ENCODE measurements at regions not wholly inside any gene's neighbourhood (a gene's known extent, or its start where the extent isn't known, plus 50 kb on each side); places are given as distances from the start of the nearest gene placed in this dataset.

GRCh38 chr12:67428431-67428830 lies 159.3 kb downstream of the CAND1 start:
- no peak for DNase-seq (ENCODE audit: low spot score)
- Histone ChIP-seq H3K36me3 (ENCODE audit: insufficient read depth, low read length, poor library complexity, severe bottlenecking) (no peaks in the 10 kb centered on the region), H3K27ac (ENCODE audit: low read depth, low read length, poor library complexity, severe bottlenecking) (no peak overlapping the region), H3K27me3 (replicated peaks; ENCODE audit: insufficient read depth, low read depth, low read length, poor library complexity) (no peaks in the 10 kb centered on the region), H3K9me3 (ENCODE audit: low read depth, low read length, poor library complexity, severe bottlenecking) (no peaks in the 10 kb centered on the region), H3K4me1 (ENCODE audit: insufficient read depth, low read length, poor library complexity, severe bottlenecking) (peaks cover 23% of the 10 kb centered on the region), H3K4me3 (ENCODE audit: low read depth, low read length, poor library complexity, severe bottlenecking) (no peak overlapping the region)
- intact Hi-C loops (cut with micrococcal nuclease; ENCODE audit: unreplicated experiment): no loop called here
- ChIA-PET CTCF (no interaction called here), POLR2A (ENCODE audit: low non-redundant PET) (no interaction called here)
- TF ChIP-seq CTCF (conservative IDR thresholded peaks at IDR 0.05; ENCODE audit: low read depth, low read length) (no peak), EZH2 (IDR thresholded peaks at IDR 0.05; ENCODE audit: borderline replicate concordance, low read depth, low read length, poor library complexity, severe bottlenecking) (no peak)
- no TSS peak for BruUV-seq (replicated peaks)

GRCh38 chr12:67430708-67431335 lies 161.7 kb downstream of the CAND1 start:
- Histone ChIP-seq H3K36me3 (ENCODE audit: insufficient read depth, low read length, poor library complexity, severe bottlenecking) (no peaks in the 10 kb centered on the region), H3K4me3 (ENCODE audit: low read depth, low read length, poor library complexity, severe bottlenecking) (no peak overlapping the region), H3K27me3 (replicated peaks; ENCODE audit: insufficient read depth, low read depth, low read length, poor library complexity) (no peaks in the 10 kb centered on the region), H3K9me3 (ENCODE audit: low read depth, low read length, poor library complexity, severe bottlenecking) (no peaks in the 10 kb centered on the region), H3K27ac (ENCODE audit: low read depth, low read length, poor library complexity, severe bottlenecking) (no peak overlapping the region), H3K4me1 (ENCODE audit: insufficient read depth, low read length, poor library complexity, severe bottlenecking) (peaks cover 19% of the 10 kb centered on the region)
- ChIA-PET CTCF (no interaction called here), POLR2A (ENCODE audit: low non-redundant PET) (no interaction called here)
- intact Hi-C loops (cut with micrococcal nuclease; ENCODE audit: unreplicated experiment): no loop called here
- no peak for DNase-seq (ENCODE audit: low spot score)
- no TSS peak for BruUV-seq (replicated peaks)
- TF ChIP-seq EZH2 (IDR thresholded peaks at IDR 0.05; ENCODE audit: borderline replicate concordance, low read depth, low read length, poor library complexity, severe bottlenecking): no peak
- no peak for TF ChIP-seq CTCF (conservative IDR thresholded peaks at IDR 0.05; ENCODE audit: low read depth, low read length)

GRCh38 chr12:67431411-67432020 lies 162.4 kb downstream of the CAND1 start:
- H3K27me3 ChIP-seq (replicated peaks; ENCODE audit: insufficient read depth, low read depth, low read length, poor library complexity): no peaks in the 10 kb centered on the region
- ChIA-PET CTCF (no interaction called here), POLR2A (ENCODE audit: low non-redundant PET) (no interaction called here)
- no peaks in the 10 kb centered on the region for H3K9me3 ChIP-seq (ENCODE audit: low read depth, low read length, poor library complexity, severe bottlenecking)
- H3K27ac ChIP-seq (ENCODE audit: low read depth, low read length, poor library complexity, severe bottlenecking): no peak overlapping the region
- peaks cover 12% of the 10 kb centered on the region for H3K4me1 ChIP-seq (ENCODE audit: insufficient read depth, low read length, poor library complexity, severe bottlenecking)
- intact Hi-C loops (cut with micrococcal nuclease; ENCODE audit: unreplicated experiment): no loop called here
- H3K4me3 ChIP-seq (ENCODE audit: low read depth, low read length, poor library complexity, severe bottlenecking): no peak overlapping the region
- H3K36me3 ChIP-seq (ENCODE audit: insufficient read depth, low read length, poor library complexity, severe bottlenecking): no peaks in the 10 kb centered on the region
- BruUV-seq (replicated peaks): no TSS peak
- TF ChIP-seq EZH2 (IDR thresholded peaks at IDR 0.05; ENCODE audit: borderline replicate concordance, low read depth, low read length, poor library complexity, severe bottlenecking) (no peak), CTCF (conservative IDR thresholded peaks at IDR 0.05; ENCODE audit: low read depth, low read length) (no peak)
- DNase-seq (ENCODE audit: low spot score): no peak

Measured in A673 (cell line).